Common myeloid progenitor, CD34-positive (primary cell): ENCODE measurements at regions not wholly inside any gene's neighbourhood (a gene's known extent, or its start where the extent isn't known, plus 50 kb on each side); places are given as distances from the start of the nearest gene placed in this dataset.
"Not testable (repeated sequence)": the region's sequence is repeated elsewhere in the genome, so short reads cannot be mapped to it uniquely, and the experiment has no call there.

ENCODE experiments used
- CTCF ChIA-PET: fragments of 350-600 bp; sonication (Branson Sonifier 250); formaldehyde crosslinking; loops from one replicate; lab custom pipeline; 2021; ENCODE audit warnings: antibody characterized with exemption; lab: Charles Lee
- POLR2A ChIA-PET: fragments of 350-600 bp; sonication (Branson Sonifier 250); formaldehyde crosslinking; loops from one replicate; lab custom pipeline; 2021; ENCODE audit warnings: antibody characterized with exemption; lab: Charles Lee
- DNase-seq, 3 donors: peaks; one replicate each; pipeline versions ENCODE4 v3.0.0 to v3.0.0-alpha.2; 2013
- H3K27ac ChIP-seq, 2 experiments: 1 replicate in 1 of 2; 2 replicates in 1 of 2; pipeline ENCODE4 v1.7.0; 2013; ENCODE audit warnings: inconsistent platforms in 2 of 2, low read length in 2 of 2, mild to moderate bottlenecking in 2 of 2, low read depth in 1 of 2, moderate library complexity in 1 of 2; ENCODE audit not compliant: severe bottlenecking in 2 of 2, insufficient read depth in 1 of 2, poor library complexity in 1 of 2
- H3K27me3 ChIP-seq, 5 experiments: replicated peaks in 2 of 5; 1 replicate in 3 of 5; 2 replicates in 2 of 5; pipeline versions ENCODE4 v1.6.1 to v1.7.0; 2013; ENCODE audit warnings: low read length in 4 of 5, mild to moderate bottlenecking in 2 of 5, moderate library complexity in 2 of 5, inconsistent platforms in 1 of 5; ENCODE audit not compliant: insufficient read depth in 5 of 5, control insufficient read depth in 4 of 5
- H3K36me3 ChIP-seq, 4 experiments: 1 replicate in 2 of 4; 2 replicates in 2 of 4; pipeline versions ENCODE4 v1.6.1 to v1.7.0; 2013; ENCODE audit warnings: low read length in 3 of 4, control low read depth in 1 of 4, mild to moderate bottlenecking in 1 of 4; ENCODE audit not compliant: control insufficient read depth in 4 of 4, insufficient read depth in 4 of 4
- H3K4me1 ChIP-seq, 4 experiments: 1 replicate in 3 of 4; 2 replicates in 1 of 4; pipeline versions ENCODE4 v1.6.1 to v1.7.1; 2013; ENCODE audit warnings: low read length in 3 of 4, mild to moderate bottlenecking in 3 of 4, control low read depth in 1 of 4, inconsistent platforms in 1 of 4, moderate library complexity in 1 of 4; ENCODE audit not compliant: control insufficient read depth in 4 of 4, insufficient read depth in 4 of 4; ENCODE audit errors: control extremely low read depth in 1 of 4
- H3K4me3 ChIP-seq, 7 experiments: 1 replicate in 4 of 7; 2 replicates in 3 of 7; pipeline versions ENCODE4 v1.5.1 to v1.7.0; 2013; ENCODE audit warnings: mild to moderate bottlenecking in 7 of 7, low read length in 6 of 7, moderate library complexity in 6 of 7, inconsistent platforms in 2 of 7, low read depth in 2 of 7, control low read depth in 1 of 7; ENCODE audit not compliant: insufficient read depth in 4 of 7, control insufficient read depth in 1 of 7; ENCODE audit errors: extremely low read depth in 1 of 7
- H3K9me3 ChIP-seq, 5 experiments: 1 replicate in 4 of 5; 2 replicates in 1 of 5; pipeline versions ENCODE4 v1.6.1 to v1.7.1; 2013; ENCODE audit warnings: low read length in 4 of 5, mild to moderate bottlenecking in 2 of 5, inconsistent platforms in 1 of 5, low read depth in 1 of 5, moderate library complexity in 1 of 5; ENCODE audit not compliant: control insufficient read depth in 4 of 5, insufficient read depth in 2 of 5; ENCODE audit errors: control extremely low read depth in 1 of 5
- WGBS: methylation state at CpG from one replicate; pipeline ENCODE4 v1.1.5; 2013; ENCODE audit not compliant: insufficient coverage; 5-methylcytosine and 5-hydroxymethylcytosine counted together

DNA sequence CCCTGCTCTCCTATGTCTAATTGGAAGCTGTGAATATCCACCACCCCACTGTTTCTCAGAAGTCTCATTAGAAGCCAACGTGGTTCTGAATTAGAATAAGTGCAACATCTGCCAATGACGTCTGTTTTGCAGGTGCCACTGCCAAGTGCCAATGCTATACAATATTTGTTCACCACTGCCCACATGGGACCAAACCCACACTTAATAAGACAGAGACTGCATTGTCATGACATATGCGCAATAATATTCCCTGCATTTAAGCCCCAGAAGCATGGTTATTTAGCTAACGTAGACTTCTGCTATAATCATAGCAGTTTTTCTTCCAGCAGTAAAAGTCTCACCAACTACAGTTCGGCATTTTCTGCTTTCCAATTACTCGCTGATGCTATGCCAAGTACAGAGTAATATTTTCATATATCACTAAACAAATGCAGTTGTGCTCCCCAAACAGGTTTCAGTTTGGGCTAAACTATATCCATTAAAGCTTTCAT lies 262.5 kb upstream of the PCDH18 start:
- Histone ChIP-seq H3K4me3 (no peak overlapping the region), H3K27me3 (no peaks in the 10 kb centered on the region), H3K36me3 (no peaks in the 10 kb centered on the region), H3K27ac (no peak overlapping the region), H3K9me3 (no peaks in the 10 kb centered on the region), H3K4me1 (no peaks in the 10 kb centered on the region)
- 97% methylated on average over 6 of the region's 6 CpGs for WGBS
- CTCF ChIA-PET, result no interaction called here
- DNase-seq, result no peak
- POLR2A ChIA-PET, result no interaction called here

DNA sequence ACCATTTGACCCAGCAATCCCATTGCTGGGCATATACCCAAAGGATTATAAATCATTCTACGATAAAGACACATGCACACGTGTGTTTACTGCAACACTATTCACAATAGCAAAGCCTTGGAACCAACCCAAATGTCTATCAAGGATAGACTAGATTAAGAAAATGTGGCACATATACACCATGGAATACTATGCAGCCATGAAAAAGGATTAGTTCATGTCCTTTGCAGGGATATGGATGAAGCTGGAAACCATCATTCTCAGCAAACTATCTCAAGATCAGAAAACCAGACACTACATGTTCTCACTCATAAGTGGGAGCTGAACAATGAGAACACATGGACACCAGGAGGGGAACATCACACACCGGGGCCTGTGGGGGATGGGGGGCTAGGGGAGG lies 257.0 kb upstream of the PCDH18 start:
- H3K27ac ChIP-seq, H3K9me3 ChIP-seq, H3K4me3 ChIP-seq, POLR2A ChIA-PET, DNase-seq, H3K36me3 ChIP-seq, CTCF ChIA-PET, H3K27me3 ChIP-seq, H3K4me1 ChIP-seq: not testable (repeated sequence)
- no CpG with 5 or more reads among the region's 3 CpGs for WGBS

DNA sequence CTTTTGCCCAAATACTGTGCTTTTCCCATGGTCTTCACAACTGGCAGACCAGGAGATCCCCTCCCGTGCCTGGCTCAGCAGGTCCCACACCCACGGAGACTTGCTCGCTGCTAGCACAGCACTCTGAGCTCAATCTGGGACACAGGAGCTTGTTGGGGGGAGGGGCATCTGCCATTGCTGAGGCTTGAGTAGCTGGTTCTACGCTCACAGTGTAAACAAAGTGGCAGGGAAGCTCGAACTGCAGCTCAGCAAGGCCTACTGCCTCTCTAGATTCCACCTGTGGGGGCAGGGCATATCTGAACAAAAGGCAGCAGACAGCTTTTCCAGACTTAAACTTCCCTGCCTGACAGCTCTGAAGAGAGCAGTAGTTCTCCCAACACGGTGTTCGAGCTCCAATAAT lies 251.6 kb upstream of the PCDH18 start:
- H3K4me1 ChIP-seq, DNase-seq, CTCF ChIA-PET, H3K36me3 ChIP-seq, H3K9me3 ChIP-seq, H3K4me3 ChIP-seq, POLR2A ChIA-PET, H3K27ac ChIP-seq, H3K27me3 ChIP-seq: not testable (repeated sequence)
- 74% methylated on average over 7 of the region's 7 CpGs for WGBS

DNA sequence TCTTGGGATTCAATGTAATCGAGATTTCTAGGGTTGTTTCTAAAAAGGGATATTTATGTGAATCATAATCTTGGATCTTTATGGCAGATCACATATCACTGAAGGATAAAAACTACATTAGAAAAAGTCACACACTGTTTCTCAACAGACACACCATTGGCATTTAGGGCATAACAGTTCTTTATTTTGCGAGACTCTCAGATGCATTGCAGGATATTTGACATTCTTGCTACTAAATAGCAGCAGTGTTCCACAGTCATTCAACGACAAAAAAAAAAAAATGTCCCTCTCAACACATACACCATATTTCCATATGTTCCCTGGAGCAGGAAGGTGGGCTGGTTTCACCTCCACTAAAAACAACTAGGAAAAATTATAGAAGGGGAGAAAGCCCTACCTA lies 243.4 kb upstream of the PCDH18 start:
- ChIA-PET POLR2A (no interaction called here), CTCF (no interaction called here)
- Histone ChIP-seq H3K9me3 (no peaks in the 10 kb centered on the region), H3K27me3 (no peaks in the 10 kb centered on the region), H3K27ac (no peak overlapping the region), H3K4me3 (no peak overlapping the region), H3K4me1 (no peaks in the 10 kb centered on the region), H3K36me3 (no peaks in the 10 kb centered on the region)
- WGBS, result 100% methylated on average over 1 of the region's 3 CpGs
- DNase-seq, result no peak

DNA sequence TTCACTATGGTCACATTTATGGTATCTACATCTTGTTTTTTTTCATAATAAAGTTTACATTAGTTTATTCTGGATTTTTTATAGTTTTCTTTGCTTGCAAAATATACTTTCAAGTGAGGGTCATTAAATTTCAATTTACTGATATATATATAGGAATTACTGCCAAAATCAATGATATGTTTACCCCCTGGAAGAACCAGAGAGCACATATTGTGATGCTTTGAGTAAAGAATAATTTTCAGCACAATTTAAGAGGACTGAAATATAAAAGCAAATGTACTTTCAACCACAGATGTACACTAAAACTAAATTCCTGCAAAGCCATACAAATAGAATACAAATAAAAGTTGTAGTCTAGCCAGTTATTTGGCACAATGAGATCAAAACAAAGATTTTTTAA lies 242.2 kb upstream of the PCDH18 start:
- H3K9me3 ChIP-seq, result no peaks in the 10 kb centered on the region
- H3K27me3 ChIP-seq, result no peaks in the 10 kb centered on the region
- ChIA-PET CTCF (no interaction called here), POLR2A (no interaction called here)
- no peaks in the 10 kb centered on the region for H3K4me1 ChIP-seq
- H3K4me3 ChIP-seq, result no peak overlapping the region
- H3K27ac ChIP-seq, result no peak overlapping the region
- no peak for DNase-seq
- H3K36me3 ChIP-seq, result no peaks in the 10 kb centered on the region

DNA sequence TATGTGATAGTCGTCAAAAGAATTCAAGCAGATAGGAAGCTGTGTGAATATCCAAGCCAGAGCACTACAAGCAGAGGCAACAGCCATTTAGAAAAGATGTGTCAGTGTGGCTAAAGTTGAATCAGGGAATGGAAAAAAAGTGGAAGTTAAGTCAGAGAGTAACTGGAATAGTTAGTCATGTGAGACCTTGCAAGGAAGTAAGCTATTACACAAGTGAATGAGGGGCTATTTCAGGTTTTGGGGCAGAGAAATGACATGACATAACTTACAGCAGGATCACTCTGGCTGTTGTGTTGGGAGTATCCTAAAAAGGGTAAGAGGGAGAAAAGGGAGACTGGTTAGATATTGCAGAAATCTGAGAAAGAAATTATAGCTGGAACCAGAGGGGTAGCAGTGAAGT lies 236.6 kb upstream of the PCDH18 start:
- WGBS, result 100% methylated on average over 1 of the region's 1 CpG
- no peaks in the 10 kb centered on the region for H3K4me1 ChIP-seq
- H3K36me3 ChIP-seq, result no peaks in the 10 kb centered on the region
- no peak for DNase-seq
- ChIA-PET POLR2A (no interaction called here), CTCF (no interaction called here)
- no peak overlapping the region for H3K27ac ChIP-seq
- H3K27me3 ChIP-seq, result no peaks in the 10 kb centered on the region
- no peaks in the 10 kb centered on the region for H3K9me3 ChIP-seq
- no peak overlapping the region for H3K4me3 ChIP-seq

DNA sequence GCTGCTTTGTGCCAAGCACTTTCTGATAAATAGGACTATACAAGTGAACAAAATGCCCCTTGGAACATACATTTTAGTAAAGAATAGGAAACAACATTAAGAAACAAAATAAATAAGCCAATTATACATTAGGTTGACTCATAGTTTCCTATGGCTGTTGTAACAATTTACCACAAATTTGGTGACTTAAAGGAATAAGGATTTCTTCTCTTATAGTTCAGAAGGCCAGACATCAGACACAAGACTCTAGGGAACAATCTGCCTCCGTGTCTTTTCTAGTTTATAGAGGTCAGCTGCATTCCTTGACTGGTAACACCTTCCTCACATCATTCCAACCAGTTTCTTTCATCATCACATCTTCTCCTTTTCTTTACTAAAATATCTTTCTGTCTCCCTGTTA lies 235.9 kb upstream of the PCDH18 start:
- no peak overlapping the region for H3K4me3 ChIP-seq
- no peaks in the 10 kb centered on the region for H3K4me1 ChIP-seq
- no peak for DNase-seq
- H3K36me3 ChIP-seq, result no peaks in the 10 kb centered on the region
- no peak overlapping the region for H3K27ac ChIP-seq
- H3K27me3 ChIP-seq, result no peaks in the 10 kb centered on the region
- POLR2A ChIA-PET, result no interaction called here
- 92% methylated on average over 1 of the region's 1 CpG for WGBS
- CTCF ChIA-PET, result no interaction called here
- no peaks in the 10 kb centered on the region for H3K9me3 ChIP-seq
